ENCODE measurements at regions not wholly inside any gene's neighbourhood (a gene's known extent, or its start where the extent isn't known, plus 50 kb on each side); places are given as distances from the start of the nearest gene placed in this dataset.

DNA sequence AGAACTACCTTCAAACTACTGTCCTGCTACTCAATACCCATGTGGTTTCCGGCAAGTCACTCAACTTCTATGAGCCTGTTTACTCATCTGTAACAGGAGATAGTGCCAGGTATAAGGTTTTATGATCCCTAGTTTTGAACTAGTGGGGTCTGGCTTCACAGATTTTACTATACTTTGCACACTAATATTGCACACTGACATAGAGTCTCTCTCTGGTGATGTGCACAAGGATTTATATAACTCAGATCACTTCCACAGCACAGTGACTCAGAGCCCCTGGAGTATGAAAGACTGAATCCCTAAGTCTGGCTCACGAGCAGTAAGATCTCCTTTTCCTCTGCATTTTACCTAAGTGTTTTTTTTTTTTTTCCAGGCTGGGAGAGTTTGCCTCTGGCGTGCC is 69.7 kb upstream of the SLC38A2 start:
- Mint-ChIP-seq H3K27ac (no peak overlapping the region), H3K9me3 (no peaks in the 10 kb centered on the region), H3K4me3 (no peak overlapping the region), H3K4me1 (no peaks in the 10 kb centered on the region), H3K36me3 (ENCODE audit: low read depth) (no peaks in the 10 kb centered on the region), H3K27me3 (no peaks in the 10 kb centered on the region)
- TF ChIP-seq, protein P1, sequence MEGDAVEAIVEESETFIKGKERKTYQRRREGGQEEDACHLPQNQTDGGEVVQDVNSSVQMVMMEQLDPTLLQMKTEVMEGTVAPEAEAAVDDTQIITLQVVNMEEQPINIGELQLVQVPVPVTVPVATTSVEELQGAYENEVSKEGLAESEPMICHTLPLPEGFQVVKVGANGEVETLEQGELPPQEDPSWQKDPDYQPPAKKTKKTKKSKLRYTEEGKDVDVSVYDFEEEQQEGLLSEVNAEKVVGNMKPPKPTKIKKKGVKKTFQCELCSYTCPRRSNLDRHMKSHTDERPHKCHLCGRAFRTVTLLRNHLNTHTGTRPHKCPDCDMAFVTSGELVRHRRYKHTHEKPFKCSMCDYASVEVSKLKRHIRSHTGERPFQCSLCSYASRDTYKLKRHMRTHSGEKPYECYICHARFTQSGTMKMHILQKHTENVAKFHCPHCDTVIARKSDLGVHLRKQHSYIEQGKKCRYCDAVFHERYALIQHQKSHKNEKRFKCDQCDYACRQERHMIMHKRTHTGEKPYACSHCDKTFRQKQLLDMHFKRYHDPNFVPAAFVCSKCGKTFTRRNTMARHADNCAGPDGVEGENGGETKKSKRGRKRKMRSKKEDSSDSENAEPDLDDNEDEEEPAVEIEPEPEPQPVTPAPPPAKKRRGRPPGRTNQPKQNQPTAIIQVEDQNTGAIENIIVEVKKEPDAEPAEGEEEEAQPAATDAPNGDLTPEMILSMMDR (IDR thresholded peaks at IDR 0.05) = no peak
- ChIA-PET CTCF (interaction anchor here (0.7 kb wide), 1 partner anchor 10 kb away, joined by 3 read pairs; no protein-coding TSS in a partner anchor), POLR2A (interaction anchor here (0.7 kb wide), 1 partner anchor 69 kb away, joined by 3 read pairs; no protein-coding TSS in a partner anchor)
- no peak for DNase-seq
- no peak for ATAC-seq (ENCODE audit: low read depth)
- intact Hi-C loops (cut with micrococcal nuclease) = no loop called here

DNA sequence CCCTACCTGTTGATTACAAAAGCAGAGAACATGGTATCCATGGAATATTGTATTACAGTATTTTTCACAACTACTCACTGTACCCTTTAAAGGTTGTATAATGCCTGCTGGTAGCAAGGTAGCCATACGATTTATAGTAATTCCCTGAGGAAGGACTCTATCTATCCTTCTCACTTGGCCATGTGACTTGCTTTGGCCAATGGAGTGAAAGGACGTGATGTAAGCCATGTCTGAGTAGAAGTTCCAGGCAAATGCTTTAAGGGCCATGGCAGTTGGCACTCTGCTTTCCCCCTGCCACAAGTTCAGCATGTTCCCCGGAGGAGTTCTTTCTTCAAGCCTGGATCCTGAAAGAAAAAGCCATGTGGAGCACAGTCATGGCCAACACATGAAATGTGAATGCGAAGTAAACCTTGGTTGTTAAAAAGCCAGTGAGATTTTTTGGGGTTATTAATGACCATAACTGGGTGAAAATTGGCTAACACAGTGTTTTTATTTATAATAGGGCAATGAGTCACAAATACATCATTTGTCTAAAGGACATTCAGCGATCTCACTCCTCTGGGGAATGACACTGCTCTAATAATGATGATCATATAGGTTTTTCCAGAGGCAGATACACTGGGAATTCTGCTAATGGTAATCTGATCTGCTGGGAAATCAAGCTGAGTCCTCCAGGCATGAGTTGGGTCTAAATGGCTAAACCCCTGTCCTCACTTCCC is 67.4 kb upstream of the SLC38A2 start:
- Mint-ChIP-seq H3K36me3 (ENCODE audit: low read depth) (no peaks in the 10 kb centered on the region), H3K4me1 (no peaks in the 10 kb centered on the region), H3K27ac (no peak overlapping the region), H3K27me3 (no peaks in the 10 kb centered on the region), H3K4me3 (no peak overlapping the region), H3K9me3 (no peaks in the 10 kb centered on the region)
- CTCF ChIA-PET = no interaction called here
- ATAC-seq (ENCODE audit: low read depth) (no peak), DNase-seq (no peak)
- POLR2A ChIA-PET = no interaction called here
- intact Hi-C loops (cut with micrococcal nuclease) = loop anchor here (10.0 kb wide), 1 partner anchor 55 kb away; no protein-coding TSS in a partner anchor
- TF ChIP-seq, protein P1 (IDR thresholded peaks at IDR 0.05) = no peak

DNA sequence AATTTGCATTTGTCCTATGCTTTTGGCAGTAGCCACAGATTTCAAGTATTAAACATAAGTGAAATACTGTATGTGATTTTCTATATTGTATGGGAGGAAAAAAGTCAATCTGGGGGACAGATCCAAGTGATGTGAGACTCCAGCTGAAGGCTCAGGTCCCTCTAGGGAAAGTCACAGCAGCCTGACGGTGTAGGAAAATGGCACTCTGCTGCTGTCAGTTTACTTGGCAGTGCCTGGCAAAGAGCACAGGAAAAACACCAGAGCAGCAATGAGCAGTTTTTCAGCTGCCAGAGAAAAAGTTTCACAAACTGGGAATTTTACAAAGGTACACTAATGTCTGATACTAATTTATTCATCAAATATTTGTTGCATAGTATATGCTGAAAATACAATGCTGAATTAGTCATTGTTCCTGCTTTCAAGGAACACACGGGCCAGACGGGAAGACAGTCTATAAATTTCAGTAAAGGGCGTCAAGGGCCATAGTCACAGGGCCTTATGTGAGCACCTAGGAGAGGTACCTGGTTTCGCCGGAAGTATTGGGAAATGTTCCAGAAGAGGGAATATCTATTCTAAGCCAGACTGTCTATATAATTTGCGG is 66.2 kb upstream of the SLC38A2 start:
- Mint-ChIP-seq H3K4me1 (peaks cover 3% of the 10 kb centered on the region), H3K36me3 (ENCODE audit: low read depth) (no peaks in the 10 kb centered on the region), H3K27me3 (no peaks in the 10 kb centered on the region), H3K27ac (no peak overlapping the region), H3K4me3 (no peak overlapping the region), H3K9me3 (no peaks in the 10 kb centered on the region)
- ChIA-PET POLR2A (no interaction called here), CTCF (no interaction called here)
- no peak for DNase-seq
- TF ChIP-seq, protein P1 (IDR thresholded peaks at IDR 0.05) = no peak
- no peak for ATAC-seq (ENCODE audit: low read depth)
- intact Hi-C loops (cut with micrococcal nuclease) = loop anchor here (10.0 kb wide), 1 partner anchor 54 kb away; no protein-coding TSS in a partner anchor

DNA sequence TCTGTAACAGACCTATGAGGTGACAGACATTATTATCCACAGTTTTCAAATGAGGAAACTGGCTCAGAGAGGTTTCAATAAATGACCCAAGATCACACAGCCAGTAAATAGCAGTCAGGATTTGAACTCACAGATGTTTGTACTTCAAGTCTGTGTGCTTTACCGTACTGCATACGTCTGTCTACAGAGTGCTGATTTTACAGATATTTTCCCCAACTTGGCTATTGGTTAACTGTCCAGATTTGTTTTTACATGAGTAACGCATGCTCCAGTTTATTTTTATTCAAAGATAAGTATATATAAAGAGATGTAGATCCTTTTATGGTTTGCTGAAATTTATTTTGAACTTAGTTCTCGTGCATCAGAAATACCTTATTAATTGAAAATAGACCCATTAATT is 65.7 kb upstream of the SLC38A2 start:
- Mint-ChIP-seq H3K27me3 (no peaks in the 10 kb centered on the region), H3K9me3 (no peaks in the 10 kb centered on the region), H3K27ac (no peak overlapping the region), H3K4me3 (no peak overlapping the region), H3K36me3 (ENCODE audit: low read depth) (no peaks in the 10 kb centered on the region), H3K4me1 (peaks cover 3% of the 10 kb centered on the region)
- TF ChIP-seq, protein P1 (IDR thresholded peaks at IDR 0.05) = no peak
- no peak for ATAC-seq (ENCODE audit: low read depth)
- no peak for DNase-seq
- POLR2A ChIA-PET = no interaction called here
- intact Hi-C loops (cut with micrococcal nuclease) = loop anchor here (10.0 kb wide), 1 partner anchor 53 kb away; no protein-coding TSS in a partner anchor
- CTCF ChIA-PET = no interaction called here

DNA sequence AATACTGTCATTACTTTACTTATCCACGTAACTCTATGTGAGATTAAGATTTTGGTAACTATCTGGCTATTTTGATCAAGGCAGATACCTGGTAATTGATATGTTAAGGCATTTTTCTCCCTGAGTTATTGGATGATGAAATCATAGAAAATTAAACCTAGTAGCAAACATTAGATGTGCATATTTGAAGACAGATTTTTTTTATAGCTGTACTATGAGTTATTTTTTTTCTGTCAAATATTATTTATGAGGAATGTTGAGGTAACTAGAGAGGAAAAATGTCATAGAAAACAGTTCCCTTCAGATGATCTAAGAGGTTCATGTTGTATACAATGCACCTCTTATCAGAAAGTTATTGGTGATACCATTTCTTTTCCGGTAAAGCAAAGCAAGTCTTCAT is 64.9 kb upstream of the SLC38A2 start:
- ATAC-seq (ENCODE audit: low read depth) (no peak), DNase-seq (no peak)
- peaks cover 3% of the 10 kb centered on the region for H3K4me1 Mint-ChIP-seq
- intact Hi-C loops (cut with micrococcal nuclease) = loop anchor here (10.0 kb wide), 1 partner anchor 53 kb away; no protein-coding TSS in a partner anchor
- H3K27me3 Mint-ChIP-seq = no peaks in the 10 kb centered on the region
- H3K36me3 Mint-ChIP-seq (ENCODE audit: low read depth) = no peaks in the 10 kb centered on the region
- ChIA-PET POLR2A (no interaction called here), CTCF (no interaction called here)
- no peaks in the 10 kb centered on the region for H3K9me3 Mint-ChIP-seq
- H3K27ac Mint-ChIP-seq = no peak overlapping the region
- TF ChIP-seq, protein P1 (IDR thresholded peaks at IDR 0.05) = no peak
- no peak overlapping the region for H3K4me3 Mint-ChIP-seq
